ENCODE measurements at regions not wholly inside any gene's neighbourhood (a gene's known extent, or its start where the extent isn't known, plus 50 kb on each side); places are given as distances from the start of the nearest gene placed in this dataset.

GRCh38 chr4:184568770-184569169, 80.5 kb downstream of the CASP3 start:
- no peak for TF ChIP-seq ATF3 (IDR thresholded peaks at IDR 0.05; ENCODE audit: insufficient read depth, low read depth, low read length)
- TF ChIP-seq EZH2 (IDR thresholded peaks at IDR 0.05; ENCODE audit: low read depth, low read length, severe bottlenecking), result no peak
- no peak for TF ChIP-seq RBBP5 (IDR thresholded peaks at IDR 0.05; ENCODE audit: borderline replicate concordance, low read depth, low read length)
- TF ChIP-seq SIN3A (conservative IDR thresholded peaks at IDR 0.05 in 1 of 2, IDR thresholded peaks at IDR 0.05 in 1 of 2; ENCODE audit: low read depth in 1 of 2, low read length in 2 of 2), result no peak
- TF ChIP-seq CTCF (IDR thresholded peaks at IDR 0.05; ENCODE audit: control extremely low read depth in 1 of 3, insufficient read depth in 1 of 3, low read depth in 1 of 3, low read length in 3 of 3), result no peak
- no peak for TF ChIP-seq ZNF274 (IDR thresholded peaks at IDR 0.05; ENCODE audit: borderline replicate concordance, extremely low read depth, low read length)
- TF ChIP-seq, protein P1, sequence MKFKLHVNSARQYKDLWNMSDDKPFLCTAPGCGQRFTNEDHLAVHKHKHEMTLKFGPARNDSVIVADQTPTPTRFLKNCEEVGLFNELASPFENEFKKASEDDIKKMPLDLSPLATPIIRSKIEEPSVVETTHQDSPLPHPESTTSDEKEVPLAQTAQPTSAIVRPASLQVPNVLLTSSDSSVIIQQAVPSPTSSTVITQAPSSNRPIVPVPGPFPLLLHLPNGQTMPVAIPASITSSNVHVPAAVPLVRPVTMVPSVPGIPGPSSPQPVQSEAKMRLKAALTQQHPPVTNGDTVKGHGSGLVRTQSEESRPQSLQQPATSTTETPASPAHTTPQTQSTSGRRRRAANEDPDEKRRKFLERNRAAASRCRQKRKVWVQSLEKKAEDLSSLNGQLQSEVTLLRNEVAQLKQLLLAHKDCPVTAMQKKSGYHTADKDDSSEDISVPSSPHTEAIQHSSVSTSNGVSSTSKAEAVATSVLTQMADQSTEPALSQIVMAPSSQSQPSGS (IDR thresholded peaks at IDR 0.05; ENCODE audit: low read length), result no peak
- no peak for TF ChIP-seq POLR2A (IDR thresholded peaks at IDR 0.05; ENCODE audit: control extremely low read depth in 1 of 2, low read depth in 2 of 2, low read length in 2 of 2)
- TF ChIP-seq JUN (IDR thresholded peaks at IDR 0.05; ENCODE audit: low read depth, low read length), result no peak
- no peak for TF ChIP-seq EGR1 (IDR thresholded peaks at IDR 0.05; ENCODE audit: borderline replicate concordance, low read depth, low read length)
- no peak for TF ChIP-seq CHD2 (IDR thresholded peaks at IDR 0.05; ENCODE audit: low read length)
